ENCODE measurements at regions not wholly inside any gene's neighbourhood (a gene's known extent, or its start where the extent isn't known, plus 50 kb on each side); places are given as distances from the start of the nearest gene placed in this dataset.
A peak's percentile ranks its signal among the peaks of the same experiment; 100 is the strongest.

- peak overlapping the region; percentile 72 for H3K4me2 ChIP-seq (ENCODE audit: control insufficient read depth, insufficient read depth)
- H3K27me3 ChIP-seq (replicated peaks in 1 of 2; ENCODE audit: control insufficient read depth in 2 of 2, insufficient read depth in 2 of 2, low read length in 1 of 2), result no peaks in the 10 kb centered on the region
- POLR2A ChIA-PET, result interaction anchor here (0.9 to 2.1 kb wide), 12 partner anchors 8 to 275 kb away, joined by 3 to 12 read pairs (median 6); partner anchors contain the start of genes KLLN and PTEN
- in situ Hi-C loops (cut with MboI), result no loop called here
- BruUV-seq (replicated peaks), result no TSS peak
- H3K79me2 ChIP-seq (ENCODE audit: control insufficient read depth, insufficient read depth, low read length), result no peaks in the 10 kb centered on the region
- CTCF ChIA-PET, result interaction anchor here (0.6 to 5.2 kb wide), 18 partner anchors 9 to 297 kb away, joined by 3 to 41 read pairs (median 4); no protein-coding TSS in a partner anchor
- DNase-seq (ENCODE audit: low read depth, low spot score) (no peak), ATAC-seq (peak; percentile 57), FAIRE-seq (no peak)
- WGBS (ENCODE audit: insufficient coverage, insufficient replicate concordance, low lambda C conversion rate, missing lambda C conversion rate), result under 1% methylated on average over 7 of the region's 7 CpGs
- SMC1A ChIA-PET (ENCODE audit: uncharacterized antibody, unreplicated experiment), result interaction anchor here (0.6 to 13.1 kb wide), 37 partner anchors 9 to 552 kb away, joined by 3 to 210 read pairs (median 4); partner anchors contain the start of genes KLLN and PTEN
- intact Hi-C loops (cut with micrococcal nuclease; ENCODE audit: unreplicated experiment), result loop anchor here (1.0 kb wide), 7 partner anchors 18 to 295 kb away; no protein-coding TSS in a partner anchor
- H3K9me3 ChIP-seq (replicated peaks; ENCODE audit: control insufficient read depth, insufficient read depth, low read length), result no peaks in the 10 kb centered on the region; the same call in 2 of the 3 replicates
- peaks cover 31% of the 10 kb centered on the region for H3K4me1 ChIP-seq (ENCODE audit: control insufficient read depth, insufficient read depth, low read length)
- peak overlapping the region; percentile 67 for H3K9ac ChIP-seq (ENCODE audit: control insufficient read depth, insufficient read depth, low read length)
- H3K4me3 ChIP-seq, result no peak overlapping the region
- H4K20me1 ChIP-seq (ENCODE audit: control insufficient read depth, insufficient read depth), result no peaks in the 10 kb centered on the region
- RAD21 ChIA-PET (ENCODE audit: unreplicated experiment), result interaction anchor here (1.0 to 5.3 kb wide), 23 partner anchors 10 to 301 kb away, joined by 3 to 89 read pairs (median 9); partner anchors contain the start of genes KLLN and PTEN
- H3K36me3 ChIP-seq (ENCODE audit: control insufficient read depth in 2 of 2, insufficient read depth in 2 of 2, low read length in 1 of 2), result no peaks in the 10 kb centered on the region
- no peak overlapping the region for H2AFZ ChIP-seq (ENCODE audit: control insufficient read depth, low read depth, low read length)
- peak overlapping the region; percentile 97 for H3K27ac ChIP-seq (ENCODE audit: control insufficient read depth, insufficient read depth)
- no peak for TF ChIP-seq BACH1 (IDR thresholded peaks at IDR 0.05; ENCODE audit: borderline replicate concordance)
- TF ChIP-seq PAX8 (IDR thresholded peaks at IDR 0.05), result no peak
- TF ChIP-seq TCF12 (IDR thresholded peaks at IDR 0.05; ENCODE audit: low read depth, low read length), result peak; percentile 71
- 0 out of 2 replicates have a peak, but pooled peaks have one; percentile 35 for TF ChIP-seq TCF7 (IDR thresholded peaks at IDR 0.05; ENCODE audit: borderline replicate concordance)
- TF ChIP-seq RELB (IDR thresholded peaks at IDR 0.05; ENCODE audit: low read depth), result no peak
- TF ChIP-seq EGR1 (IDR thresholded peaks at IDR 0.05; ENCODE audit: borderline replicate concordance in 1 of 2, low read depth in 2 of 2, low read length in 2 of 2), result peak in 1 of 2 experiments; percentile 46; a peak in 2 of 3 replicates
- TF ChIP-seq ZBTB33 (IDR thresholded peaks at IDR 0.05), result no peak
- no peak for TF ChIP-seq NKRF (conservative IDR thresholded peaks at IDR 0.05)
- no peak for TF ChIP-seq HDAC2 (IDR thresholded peaks at IDR 0.05)
- no peak; the same call in 1 of the 2 replicates for TF ChIP-seq ATF7 (IDR thresholded peaks at IDR 0.05; ENCODE audit: low read depth)
- TF ChIP-seq EZH2 (IDR thresholded peaks at IDR 0.05; ENCODE audit: borderline replicate concordance, control insufficient read depth, low read depth, low read length), result no peak
- no peak for TF ChIP-seq MAX (IDR thresholded peaks at IDR 0.05; ENCODE audit: low read depth, low read length)
- TF ChIP-seq ZZZ3 (IDR thresholded peaks at IDR 0.05; ENCODE audit: control insufficient read depth, insufficient read length, low read depth), result no peak
- no peak for TF ChIP-seq FOXK2 (IDR thresholded peaks at IDR 0.05)
- TF ChIP-seq ATF3 (IDR thresholded peaks at IDR 0.05; ENCODE audit: borderline replicate concordance, extremely low read depth, low read depth, low read length), result no peak
- peak in 1 of 2 experiments; percentile 54; a peak in 1 of 4 replicates for TF ChIP-seq CEBPB (IDR thresholded peaks at IDR 0.05; ENCODE audit: borderline replicate concordance in 1 of 2, low read depth in 2 of 2, low read length in 2 of 2)
- no peak for TF ChIP-seq WRNIP1 (IDR thresholded peaks at IDR 0.05; ENCODE audit: borderline replicate concordance, low read depth, low read length)
Observed at GRCh38 chr10:88090568-88091214, 227.3 kb downstream of the PTEN start.

All from GM12878 (cell line).